GM21786 (cell line): ENCODE measurements at regions not wholly inside any gene's neighbourhood (a gene's known extent, or its start where the extent isn't known, plus 50 kb on each side); places are given as distances from the start of the nearest gene placed in this dataset.
A peak's percentile ranks its signal among the peaks of the same experiment; 100 is the strongest.

Experiments
- ATAC-seq: cut with Tn5 transposase; IDR thresholded peaks from one replicate; pipeline ENCODE4 v1.9.1; 2021; ENCODE audit not compliant: unreplicated experiment

DNA sequence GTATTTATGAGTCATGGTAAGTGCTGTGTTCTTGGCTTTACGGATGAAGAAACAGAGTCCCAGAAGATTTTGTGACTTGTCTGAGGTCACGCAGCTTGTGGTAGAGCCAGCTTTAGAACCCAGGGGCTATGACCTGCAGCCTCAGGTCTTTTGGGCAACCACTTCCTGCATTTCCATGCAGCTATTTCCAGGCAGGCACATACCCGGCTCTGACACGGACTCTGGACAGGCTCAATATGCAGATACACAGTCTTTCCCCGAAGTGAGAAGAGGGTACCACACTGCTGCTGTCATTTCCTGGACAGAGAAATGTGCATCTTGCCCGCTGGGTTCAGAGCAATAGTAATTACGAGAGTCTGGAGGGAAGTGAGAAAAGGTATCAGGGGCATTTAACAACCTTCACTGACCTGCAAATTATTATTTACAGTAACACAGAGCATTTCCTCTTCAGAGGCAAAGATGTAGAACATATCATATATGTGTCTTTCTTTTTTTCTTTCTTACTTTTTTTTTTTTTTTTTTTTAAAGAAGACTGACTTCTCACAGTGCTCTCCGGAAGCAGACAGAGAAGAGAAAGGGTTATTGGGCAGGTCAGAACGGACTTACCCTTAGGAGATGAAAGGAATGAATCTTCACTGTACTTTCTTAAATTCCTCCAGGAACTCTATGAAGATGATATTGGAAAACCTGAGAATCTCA is 185.1 kb downstream of the CLIC5 start:
- ATAC-seq: peak; percentile 97

DNA sequence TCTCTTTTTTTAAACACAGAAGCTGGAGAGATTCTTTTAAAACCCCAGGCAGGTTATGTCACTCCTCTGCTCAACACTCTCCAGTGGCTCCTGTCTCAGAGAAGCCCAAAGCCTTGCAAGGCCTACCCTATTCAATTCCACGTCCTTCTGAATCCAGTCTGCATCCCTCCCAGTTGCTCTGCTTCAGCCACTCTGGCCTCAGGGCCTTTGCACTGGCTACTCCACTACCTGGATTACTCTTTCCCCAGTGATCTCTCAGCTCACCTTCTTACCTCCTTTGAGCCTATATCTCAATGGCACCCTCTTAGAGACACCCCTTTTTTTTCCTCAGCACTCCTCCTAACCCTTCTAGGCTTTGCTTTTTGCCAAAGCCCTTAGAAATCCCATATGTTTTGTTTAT is 185.8 kb downstream of the CLIC5 start:
- no peak for ATAC-seq

DNA sequence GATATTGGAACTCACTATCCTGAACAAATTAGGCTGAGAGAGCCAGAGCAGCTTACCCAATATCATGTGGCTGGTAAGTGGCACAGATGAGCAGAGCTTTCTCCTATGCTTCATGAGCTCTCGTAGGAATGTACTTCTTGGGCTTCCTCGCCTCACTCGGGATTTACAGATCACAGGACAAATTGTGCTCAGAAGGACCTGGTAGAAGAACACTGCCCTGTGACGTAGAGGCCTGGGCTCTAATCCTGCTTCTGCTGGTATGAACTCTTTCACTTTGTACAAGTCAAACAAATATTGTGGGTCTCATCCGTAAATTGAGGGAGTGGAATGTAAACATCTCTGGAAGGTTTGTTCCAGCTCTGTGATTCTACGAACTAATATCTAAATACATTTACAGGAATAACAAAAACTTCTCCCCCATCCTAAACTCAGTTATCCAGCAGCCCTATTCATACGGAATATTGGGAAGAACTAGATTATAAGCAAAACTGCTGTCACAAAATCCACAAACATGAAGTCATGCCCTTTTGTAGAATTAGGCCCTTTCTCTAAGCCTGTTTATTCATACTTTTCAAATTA is 187.6 kb downstream of the CLIC5 start:
- ATAC-seq: no peak

DNA sequence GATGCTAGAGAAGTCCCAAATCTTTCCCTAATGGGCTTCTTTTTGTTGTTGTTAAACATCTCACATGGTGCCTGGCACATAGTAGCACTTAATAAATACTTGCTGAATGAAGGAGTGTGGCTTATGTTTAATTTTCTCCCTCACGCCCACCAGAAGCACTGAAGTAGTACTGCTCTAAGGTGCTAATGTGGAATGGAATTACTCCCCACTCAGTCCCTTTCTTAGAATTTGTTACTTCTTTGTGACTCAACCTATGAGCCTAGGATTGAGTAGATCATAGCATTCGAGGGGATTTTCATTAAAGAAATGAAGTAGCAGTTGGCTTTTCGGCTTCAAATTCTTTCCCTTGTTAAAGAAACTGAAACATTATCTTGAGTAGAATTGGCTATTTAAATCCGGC is 192.8 kb downstream of the CLIC5 start:
- no peak for ATAC-seq

DNA sequence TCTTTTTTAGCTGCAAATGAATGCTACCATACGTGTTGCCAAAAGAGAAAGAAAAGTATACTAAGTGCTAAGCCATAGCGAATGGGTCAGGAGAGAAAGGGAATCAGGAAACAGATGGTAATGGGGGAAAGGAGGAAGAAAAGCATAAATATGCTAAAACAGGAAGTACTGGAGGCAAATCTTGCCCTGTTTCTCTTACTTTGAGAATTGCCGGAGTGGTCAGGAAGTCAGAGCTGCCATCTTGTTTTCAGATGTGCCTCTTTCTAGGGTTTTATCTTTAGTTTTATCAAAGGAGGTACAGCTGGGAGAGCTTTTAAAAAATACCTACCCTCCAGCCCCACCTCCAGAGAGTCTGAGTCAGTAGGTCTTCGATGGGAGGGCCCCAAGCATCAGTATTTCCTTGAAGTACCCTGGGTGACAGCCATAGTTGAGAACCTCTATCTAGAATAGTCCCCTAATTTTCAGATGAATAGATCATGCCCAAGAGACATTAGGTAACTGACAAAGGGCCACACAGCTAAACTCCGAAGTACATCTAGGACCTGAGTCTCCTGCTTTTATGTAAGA is 193.3 kb downstream of the CLIC5 start:
- ATAC-seq: no peak

DNA sequence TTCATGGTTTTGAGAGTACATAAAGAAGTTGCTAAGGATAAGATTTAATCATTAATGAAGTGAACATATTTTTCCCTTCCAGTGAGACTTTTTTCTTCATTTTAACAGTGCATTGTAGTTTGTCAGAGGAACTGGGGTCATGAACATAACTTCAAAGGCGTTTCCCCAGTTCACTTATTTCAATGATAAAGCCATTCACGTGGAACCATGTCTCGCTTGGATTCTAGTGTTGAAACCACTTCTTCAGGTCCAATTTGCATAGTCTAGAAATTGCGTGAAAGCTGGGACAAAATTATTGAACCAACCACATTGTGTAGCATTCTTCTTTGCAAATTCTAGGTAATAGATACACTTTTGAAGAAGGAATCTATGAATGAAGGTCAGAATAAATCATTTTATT is 197.0 kb downstream of the CLIC5 start:
- ATAC-seq: no peak

DNA sequence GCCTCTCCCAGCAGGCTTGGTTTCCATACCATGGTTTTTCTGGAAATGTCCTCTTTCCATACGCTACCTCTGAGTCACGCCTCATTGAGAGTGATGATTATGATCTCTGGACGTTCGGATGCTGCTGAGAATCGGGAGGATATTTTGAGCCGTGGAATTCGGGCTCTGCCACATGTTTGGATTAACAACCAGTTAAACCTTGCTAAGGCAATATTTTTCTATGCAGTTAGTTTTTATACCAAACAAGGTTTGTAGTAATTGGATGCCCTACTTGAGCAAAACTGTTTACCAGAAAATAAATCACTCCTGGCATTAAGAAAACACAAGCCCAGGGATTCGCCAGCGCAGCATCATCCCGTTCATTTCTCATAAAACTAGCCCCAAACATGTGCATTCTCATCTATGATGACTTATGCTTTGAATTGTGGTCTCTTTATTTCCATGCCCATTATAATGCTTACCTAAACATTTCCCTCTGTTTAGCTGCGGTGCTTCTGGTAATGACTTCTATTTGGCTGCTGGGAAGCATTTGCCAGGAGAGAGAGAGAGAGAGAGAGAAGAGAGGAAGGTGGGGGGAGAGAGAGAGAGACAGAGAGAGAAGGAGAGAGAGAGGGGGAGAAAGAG is 198.9 kb downstream of the CLIC5 start:
- ATAC-seq: no peak

DNA sequence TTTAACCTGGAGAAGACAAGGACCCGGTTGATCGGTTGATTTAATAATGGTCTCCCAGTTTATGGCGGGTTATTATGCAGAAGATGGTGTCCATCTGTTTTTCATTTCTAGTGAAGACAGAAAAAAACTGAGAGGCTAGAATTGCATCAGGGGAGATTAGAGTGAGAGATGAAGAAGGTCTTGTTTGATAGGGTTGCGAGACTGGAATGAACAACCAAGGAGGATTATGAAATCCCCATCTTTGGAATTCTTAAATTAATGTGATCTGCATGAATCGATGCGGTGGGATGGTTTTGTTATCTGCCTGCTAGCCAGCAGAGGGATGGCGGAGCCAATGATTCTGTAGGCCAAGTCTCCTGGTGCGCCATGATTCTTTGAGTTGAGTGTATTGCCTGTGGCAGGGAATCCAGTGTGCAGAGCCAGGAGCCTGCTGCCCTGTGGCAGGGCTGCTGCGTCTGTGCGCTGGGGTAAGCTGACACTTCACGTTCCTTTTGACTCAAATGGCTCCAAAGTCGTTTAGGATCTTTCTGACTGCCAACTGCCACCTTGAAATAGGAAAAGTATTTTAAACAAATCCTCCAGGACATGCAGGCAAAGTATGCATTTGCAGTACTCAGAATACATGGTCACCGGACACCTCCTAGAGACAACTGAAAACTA is 200.1 kb downstream of the CLIC5 start:
- no peak for ATAC-seq

DNA sequence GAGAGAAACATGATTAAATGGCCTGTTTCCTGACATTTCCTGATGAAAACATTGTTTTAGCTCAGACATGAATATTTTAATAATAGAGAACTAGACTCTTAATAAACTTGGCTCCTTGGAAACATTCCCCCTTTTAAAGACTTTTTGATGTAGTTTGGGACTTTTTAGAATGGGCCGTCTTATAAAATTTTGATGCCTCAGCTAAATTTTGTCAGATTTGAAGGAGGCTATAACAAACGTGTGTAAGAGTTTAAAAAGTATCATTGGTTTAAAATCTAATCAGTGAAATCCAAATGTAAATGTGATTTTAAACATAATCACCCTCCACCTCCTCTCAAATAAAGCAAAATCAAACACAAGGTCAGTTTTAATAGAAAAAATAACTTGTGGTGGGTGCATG is 200.9 kb downstream of the CLIC5 start:
- ATAC-seq: no peak

DNA sequence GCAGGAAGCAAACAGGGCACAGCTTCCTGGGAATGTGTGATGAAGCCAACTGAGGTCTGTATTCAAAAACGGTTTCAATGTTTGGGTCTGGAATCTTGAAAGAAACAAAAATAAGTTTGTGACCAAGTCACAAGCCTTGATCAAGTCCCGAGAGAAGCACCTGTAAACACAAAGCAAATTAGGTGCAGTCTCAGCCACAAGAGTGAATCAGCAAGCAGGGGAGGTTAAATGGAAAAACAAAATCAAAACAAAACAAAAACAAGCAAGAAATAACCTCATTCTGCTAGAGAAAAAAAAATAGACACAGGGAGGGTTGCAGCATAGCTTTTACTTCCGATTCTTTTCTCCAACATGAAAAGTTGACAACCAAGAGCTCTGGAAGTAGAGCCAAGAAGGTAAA is 201.7 kb downstream of the CLIC5 start:
- ATAC-seq: no peak

DNA sequence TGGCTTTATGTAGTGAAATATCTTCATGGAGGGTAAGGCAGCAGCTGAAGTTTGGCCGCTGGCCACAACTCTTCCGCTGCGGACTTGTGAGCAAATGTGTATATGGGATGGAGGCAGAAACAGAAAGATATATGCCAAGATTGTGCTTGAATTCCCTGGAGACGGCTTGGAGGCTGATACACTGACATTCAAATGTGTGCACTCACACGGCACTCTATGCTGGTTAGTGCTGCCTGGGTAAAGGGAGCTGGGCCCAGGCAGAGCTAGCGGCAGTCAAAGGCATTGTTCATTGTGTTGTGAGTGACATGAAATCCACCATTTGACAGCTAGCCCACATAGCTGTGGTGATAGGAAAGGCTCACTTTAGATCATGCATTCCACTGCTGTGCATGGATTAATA is 202.7 kb downstream of the CLIC5 start:
- no peak for ATAC-seq

DNA sequence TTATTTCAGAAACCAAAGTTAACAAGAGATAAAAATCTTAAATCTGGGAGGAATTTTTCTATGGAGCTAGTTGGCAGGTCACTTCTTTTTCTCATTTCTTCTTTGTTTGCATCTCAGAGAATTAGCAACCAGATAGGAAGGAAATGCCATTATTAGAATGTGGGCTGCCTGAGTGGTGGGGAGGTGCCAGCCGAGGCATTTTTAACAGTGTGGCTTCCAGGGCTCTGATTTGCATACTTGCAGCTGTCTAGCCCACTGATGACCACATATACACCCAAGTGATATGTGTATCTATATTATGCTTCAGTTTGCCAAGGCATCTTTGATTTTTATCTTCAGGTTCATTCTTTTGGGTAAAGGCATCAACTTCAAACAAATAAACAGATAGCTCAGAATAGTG is 206.7 kb downstream of the CLIC5 start:
- ATAC-seq: no peak

DNA sequence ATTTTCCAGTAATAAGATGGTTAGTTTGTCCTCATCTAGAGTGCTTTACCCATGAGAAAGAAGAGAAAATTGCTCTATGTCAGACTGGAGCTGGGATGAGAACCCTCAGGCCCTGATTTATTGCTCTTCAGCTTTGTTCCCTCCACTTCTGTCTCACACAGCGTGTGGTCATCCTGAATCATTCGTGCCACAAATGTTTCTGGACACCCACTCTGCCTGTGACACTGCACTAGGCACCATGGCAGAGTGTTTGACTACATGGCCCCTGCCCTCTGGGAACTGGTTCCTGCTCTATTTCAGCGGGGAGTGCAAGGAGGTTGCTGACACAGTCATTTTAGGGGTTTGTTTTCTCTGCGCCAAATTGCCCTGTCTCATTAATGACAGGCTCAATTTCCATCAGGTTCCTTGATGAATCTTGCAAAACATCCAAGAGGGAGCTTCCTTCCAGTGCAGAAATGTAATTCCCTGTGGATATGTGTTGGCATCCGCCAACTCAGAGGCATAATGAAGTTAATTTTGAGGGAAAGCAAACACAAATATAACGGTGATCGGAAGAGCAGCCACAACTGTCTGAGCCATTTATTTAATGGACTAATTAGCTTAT is 207.5 kb downstream of the CLIC5 start:
- ATAC-seq: no peak

DNA sequence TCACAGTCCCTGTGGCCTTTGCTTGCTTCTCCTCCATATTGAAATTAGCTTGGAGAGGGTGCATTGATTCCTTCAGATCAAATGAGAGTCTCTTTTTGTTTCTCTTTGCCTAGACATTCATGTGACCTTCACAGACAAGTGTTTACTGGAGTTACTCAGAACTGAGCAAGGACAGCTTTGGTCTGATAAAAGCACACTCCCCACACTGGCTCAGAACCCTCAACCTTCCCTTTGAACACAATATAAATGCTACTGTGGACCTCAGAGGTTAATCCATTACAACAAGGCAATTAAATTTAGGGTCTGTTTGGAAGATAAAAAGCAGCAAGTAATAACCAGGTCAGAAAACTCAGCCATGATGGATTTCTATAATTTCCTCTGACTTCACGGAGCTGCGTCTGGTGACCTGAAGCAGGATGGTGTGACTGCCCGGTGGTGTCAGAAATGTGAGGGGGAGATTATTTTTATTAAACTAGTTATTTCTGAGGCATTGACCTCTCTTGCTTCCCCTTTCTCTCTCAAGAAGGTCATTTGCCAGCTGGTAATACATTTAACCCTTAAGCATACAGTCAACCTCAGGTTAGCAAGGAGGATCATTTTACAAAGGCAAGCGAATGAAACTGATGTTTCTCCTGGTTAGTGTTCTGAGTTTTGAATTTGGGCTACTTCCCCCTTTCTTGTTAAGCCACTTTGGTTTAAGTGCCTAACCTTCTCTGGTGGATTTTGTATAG is 208.2 kb downstream of the CLIC5 start:
- ATAC-seq: no peak

DNA sequence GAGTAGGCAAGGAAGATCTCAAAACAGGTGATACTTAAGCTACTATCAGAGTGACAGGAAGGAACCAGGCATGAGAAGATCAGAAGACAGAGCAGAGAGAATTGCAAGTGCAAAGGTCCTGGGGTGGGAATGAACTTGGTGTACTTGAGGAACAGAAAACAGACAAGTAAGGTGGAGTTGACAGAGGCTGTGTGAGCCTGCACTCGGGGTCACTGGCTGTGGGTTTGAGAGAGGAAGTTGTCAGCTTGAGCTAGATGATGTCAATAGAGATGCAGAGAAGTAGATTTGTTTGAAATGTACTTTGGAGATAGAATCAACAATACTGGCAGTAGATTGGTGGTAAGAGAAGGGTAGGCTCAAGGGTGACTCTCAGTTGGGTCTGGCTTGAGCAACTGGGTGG is 209.5 kb downstream of the CLIC5 start:
- no peak for ATAC-seq

DNA sequence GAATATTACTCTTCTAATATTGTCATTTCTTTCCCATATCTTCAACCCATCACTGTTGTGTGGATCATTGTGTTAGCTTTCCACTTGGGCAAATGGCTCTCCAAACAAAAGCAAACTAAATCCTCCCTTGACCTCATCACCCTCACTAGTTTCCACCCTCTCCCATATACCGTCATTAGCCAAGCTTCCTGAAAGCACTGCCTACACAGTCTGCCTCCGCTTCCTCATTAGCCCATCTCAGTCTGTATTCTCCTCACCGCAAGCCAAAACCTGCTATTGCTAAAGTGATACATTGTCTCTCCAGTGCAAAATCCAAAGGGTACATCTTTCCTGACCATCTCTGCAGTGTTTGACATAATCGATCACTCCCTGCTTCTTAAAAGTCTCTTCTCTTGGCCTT is 212.6 kb downstream of the CLIC5 start:
- no peak for ATAC-seq

DNA sequence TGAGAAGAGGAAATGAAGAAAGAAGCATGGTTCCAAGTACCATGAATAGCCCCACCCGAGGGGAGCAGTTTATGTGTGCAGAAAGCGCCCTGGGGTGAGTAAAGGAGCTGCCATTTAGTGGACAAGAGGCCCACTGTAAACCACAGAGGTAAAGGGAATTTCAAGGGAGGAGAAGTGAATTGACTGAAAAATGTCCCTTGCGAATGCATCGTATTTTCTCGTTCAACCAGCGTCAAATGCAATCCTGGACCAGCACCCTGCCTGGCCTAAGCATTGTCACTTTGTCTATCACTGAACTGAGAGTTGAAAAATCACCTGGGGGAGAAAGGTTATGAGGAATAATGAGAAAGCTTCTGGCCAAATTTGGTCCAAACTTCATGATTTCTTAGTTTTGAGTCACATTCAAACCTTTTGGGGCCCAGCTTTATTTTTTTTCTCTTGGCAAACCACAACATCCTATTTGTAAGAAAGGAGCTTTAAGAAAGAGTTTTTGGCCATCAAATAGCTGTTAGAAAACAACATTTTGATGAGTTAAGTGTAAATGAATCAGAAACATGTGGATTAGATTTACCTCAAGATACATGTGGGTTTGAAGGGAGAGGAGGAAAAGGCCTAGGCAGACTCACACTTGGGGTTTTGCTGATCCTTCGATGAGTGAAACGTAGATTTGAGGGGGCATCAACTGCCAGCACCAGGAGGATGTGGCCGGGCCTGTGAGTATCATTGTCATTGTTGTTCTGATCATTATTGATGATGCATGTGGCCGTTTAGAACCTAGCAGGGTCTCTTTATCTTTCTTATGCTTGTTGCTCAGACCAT is 214.0 kb downstream of the CLIC5 start:
- ATAC-seq: no peak

DNA sequence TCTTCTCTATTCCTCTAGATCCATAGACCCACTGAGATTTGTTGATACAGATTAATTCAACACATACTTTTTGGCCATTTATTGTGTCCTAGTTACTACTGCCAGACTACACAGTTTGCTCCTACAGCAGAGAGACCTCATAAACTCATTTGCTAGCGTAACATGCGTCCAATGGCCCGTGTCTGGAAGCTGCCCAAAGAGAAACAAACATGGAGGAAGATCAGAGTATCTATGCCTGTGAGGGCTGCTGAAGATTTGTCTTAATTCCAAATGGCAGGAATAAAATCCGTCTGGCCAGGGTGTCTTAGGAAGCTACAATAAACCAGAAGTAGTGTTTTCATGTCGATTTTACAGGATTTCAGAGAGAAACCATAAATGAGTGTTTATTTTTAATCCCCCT is 214.7 kb downstream of the CLIC5 start:
- no peak for ATAC-seq

DNA sequence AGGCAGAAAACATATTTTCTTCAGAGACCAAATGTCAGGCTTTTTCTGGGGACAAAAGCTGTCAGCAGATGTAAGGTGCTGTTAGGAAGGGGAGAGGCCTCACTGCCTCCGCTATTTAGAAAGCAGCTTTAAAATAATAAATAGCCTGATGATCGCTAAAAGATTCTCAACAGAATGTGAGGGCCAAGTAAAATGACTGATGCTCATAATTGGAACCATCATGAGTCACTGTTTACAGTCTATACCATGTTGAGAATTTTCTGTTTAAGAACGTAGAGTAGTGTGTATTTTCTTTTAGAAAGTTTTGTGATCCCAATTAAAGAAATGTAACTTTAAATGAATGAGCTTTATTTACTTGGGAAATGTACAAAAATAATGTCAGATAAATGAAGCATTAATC is 220.0 kb downstream of the CLIC5 start:
- no peak for ATAC-seq

DNA sequence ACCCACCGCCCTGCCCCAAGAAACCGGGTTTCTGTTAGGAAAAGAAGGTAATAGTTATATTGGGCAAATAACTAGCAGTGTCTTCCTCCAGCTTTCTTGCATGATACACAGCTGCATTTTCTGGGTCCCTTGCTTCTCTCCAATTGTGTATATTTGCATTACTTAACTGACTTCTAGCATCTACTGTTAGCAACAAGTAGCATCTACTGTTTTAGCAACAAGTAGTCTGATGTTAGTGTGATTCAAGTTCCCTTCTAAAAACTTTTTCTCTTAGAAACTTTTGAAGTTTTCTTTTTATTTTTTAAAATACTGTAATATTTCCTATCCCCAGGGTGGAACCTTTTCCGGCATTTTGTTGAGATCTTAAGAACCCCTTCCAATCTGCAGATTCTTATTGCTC is 221.2 kb downstream of the CLIC5 start:
- no peak for ATAC-seq
